H1 (cell line): ENCODE measurements at regions not wholly inside any gene's neighbourhood (a gene's known extent, or its start where the extent isn't known, plus 50 kb on each side); places are given as distances from the start of the nearest gene placed in this dataset.
A peak's percentile ranks its signal among the peaks of the same experiment; 100 is the strongest.

ENCODE experiments used
- CTCF ChIA-PET: fragments of 300-600 bp; sonication (Branson Sonifier 250); formaldehyde crosslinking; loops from one replicate; lab custom pipeline; 2021; ENCODE audit not compliant: partially characterized antibody; lab: Charles Lee
- POLR2A ChIA-PET: fragments of 300-600 bp; sonication (Branson Sonifier 250); formaldehyde crosslinking; loops from one replicate; lab custom pipeline; 2021; ENCODE audit warnings: inconsistent platforms; ENCODE audit not compliant: partially characterized antibody; lab: Charles Lee
- DNase-seq, 2 experiments: peaks; one replicate each; pipeline versions ENCODE4 v3.0.0 to v3.0.0-alpha.2; 2010 to 2022; ENCODE audit warnings: low spot score in 2 of 2, low read depth in 1 of 2, mixed read lengths in 1 of 2
- FAIRE-seq: peaks from 2 replicates; lab custom pipeline; 2011; peaks lifted over from hg19 to GRCh38; lab: Jason Lieb, UNC
- H2AFZ ChIP-seq: 2 replicates; pipeline ENCODE4 v1.8.1; 2012; ENCODE audit warnings: low read length, inconsistent platforms
- H2AK5ac ChIP-seq: 2 replicates; pipeline ENCODE4 v1.6.1; 2013; ENCODE audit warnings: low read depth, low read length
- H2BK120ac ChIP-seq: replicated peaks from 2 replicates; pipeline ENCODE3; 2013; ENCODE audit warnings: low read depth, low read length, inconsistent platforms
- H2BK12ac ChIP-seq: 2 replicates; pipeline ENCODE4 v1.6.1; 2013; ENCODE audit warnings: low read depth, low read length
- H2BK15ac ChIP-seq: 2 replicates; pipeline ENCODE4 v1.6.1; 2013; ENCODE audit warnings: low read length
- H2BK20ac ChIP-seq: 2 replicates; pipeline ENCODE4 v1.6.1; 2013; ENCODE audit warnings: low read length
- H2BK5ac ChIP-seq: 2 replicates; pipeline ENCODE4 v1.6.1; 2013; ENCODE audit warnings: low read depth, low read length
- H3K14ac ChIP-seq: 2 replicates; pipeline ENCODE4 v1.6.1; 2013; ENCODE audit warnings: inconsistent platforms; ENCODE audit not compliant: insufficient read length
- H3K18ac ChIP-seq: 2 replicates; pipeline ENCODE4 v1.6.1; 2013; ENCODE audit warnings: low read length; ENCODE audit errors: extremely low read depth
- H3K23ac ChIP-seq: 2 replicates; pipeline ENCODE4 v1.6.1; 2013; ENCODE audit warnings: inconsistent platforms; ENCODE audit not compliant: insufficient read length
- H3K23me2 ChIP-seq: 2 replicates; pipeline ENCODE4 v1.6.1; 2013; ENCODE audit warnings: low read depth, low read length
- H3K27ac ChIP-seq: 2 replicates; pipeline ENCODE4 v1.6.1; 2011; ENCODE audit warnings: low read depth, low read length, inconsistent platforms
- H3K27me3 ChIP-seq, 4 experiments: replicated peaks in 1 of 4; 1 replicate in 1 of 4; 2 replicates in 3 of 4; pipeline versions ENCODE4 v1.6.1 to v1.8.1; 2011 to 2013; ENCODE audit warnings: low read length in 3 of 4, mild to moderate bottlenecking in 3 of 4, inconsistent platforms in 2 of 4, mixed read lengths in 2 of 4, moderate library complexity in 1 of 4; ENCODE audit not compliant: control insufficient read depth in 3 of 4, insufficient read depth in 3 of 4; ENCODE audit errors: extremely low read depth in 1 of 4
- H3K36me3 ChIP-seq, 4 experiments: 2 replicates each; pipeline versions ENCODE4 v1.6.1 to v1.8.1; 2011 to 2013; ENCODE audit warnings: mild to moderate bottlenecking in 4 of 4, low read length in 3 of 4, moderate library complexity in 2 of 4, control low read depth in 1 of 4, inconsistent platforms in 1 of 4; ENCODE audit not compliant: insufficient read depth in 4 of 4, control insufficient read depth in 2 of 4
- H3K4ac ChIP-seq: replicated peaks from 2 replicates; pipeline ENCODE3; 2013; ENCODE audit warnings: low read length, low read depth, mixed read lengths, inconsistent platforms; ENCODE audit not compliant: insufficient read length
- H3K4me1 ChIP-seq, 4 experiments: replicated peaks in 1 of 4; 1 replicate in 1 of 4; 2 replicates in 3 of 4; pipeline versions ENCODE4 v1.6.1 to v1.8.1; 2011 to 2013; ENCODE audit warnings: low read length in 3 of 4, inconsistent platforms in 2 of 4, mixed read lengths in 1 of 4; ENCODE audit not compliant: insufficient read depth in 4 of 4, control insufficient read depth in 3 of 4
- H3K4me2 ChIP-seq, 2 experiments: 2 replicates each; pipeline versions ENCODE4 v1.6.1 to v1.8.1; 2011 to 2013; ENCODE audit warnings: low read depth in 2 of 2, low read length in 2 of 2, control low read depth in 1 of 2, inconsistent platforms in 1 of 2, mild to moderate bottlenecking in 1 of 2; ENCODE audit not compliant: insufficient read depth in 1 of 2
- H3K4me3 ChIP-seq, 4 experiments: fragments of 200-600, 300-600 bp in 1 of 4; sonication (generic), shearing (Covaris generic), sonication (Bioruptor Twin) in 1 of 4; 2 replicates each; pipeline versions ENCODE4 v1.5.1 to v1.8.1; 2011 to 2016; ENCODE audit warnings: low read length in 4 of 4, low read depth in 3 of 4, control low read depth in 2 of 4, inconsistent platforms in 2 of 4, mild to moderate bottlenecking in 2 of 4, mixed read lengths in 1 of 4, moderate library complexity in 1 of 4; ENCODE audit not compliant: insufficient read depth in 2 of 4; ENCODE audit errors: extremely low read depth in 1 of 4
- H3K56ac ChIP-seq: replicated peaks from 2 replicates; pipeline ENCODE3; 2013; ENCODE audit warnings: low read depth, mild to moderate bottlenecking, mixed read lengths, low read length, inconsistent platforms; ENCODE audit not compliant: insufficient read length
- H3K79me1 ChIP-seq: 2 replicates; pipeline ENCODE4 v1.6.1; 2013; ENCODE audit warnings: low read depth, low read length, control low read depth
- H3K79me2 ChIP-seq, 2 experiments: 2 replicates each; pipeline versions ENCODE4 v1.6.1 to v1.8.1; 2012 to 2013; ENCODE audit warnings: low read length in 2 of 2, mild to moderate bottlenecking in 2 of 2, inconsistent platforms in 1 of 2; ENCODE audit not compliant: insufficient read depth in 2 of 2, control insufficient read depth in 1 of 2
- H3K9ac ChIP-seq, 4 experiments: replicated peaks in 1 of 4; 1 replicate in 1 of 4; 2 replicates in 3 of 4; pipeline versions ENCODE4 v1.6.1 to v1.8.1; 2011 to 2013; ENCODE audit warnings: low read depth in 3 of 4, low read length in 3 of 4, control low read depth in 2 of 4, mild to moderate bottlenecking in 2 of 4, moderate library complexity in 2 of 4, inconsistent platforms in 1 of 4; ENCODE audit errors: extremely low read depth in 1 of 4
- H3K9me3 ChIP-seq, 2 experiments: 2 replicates each; pipeline versions ENCODE4 v1.6.1 to v1.8.1; 2012 to 2013; ENCODE audit warnings: mild to moderate bottlenecking in 2 of 2, moderate library complexity in 2 of 2, control low read depth in 1 of 2, inconsistent platforms in 1 of 2, low read depth in 1 of 2, low read length in 1 of 2, mixed read lengths in 1 of 2; ENCODE audit not compliant: insufficient read depth in 2 of 2
- H4K20me1 ChIP-seq, 2 experiments: replicated peaks in 1 of 2; 2 replicates each; pipeline versions ENCODE3 to v1.8.1; 2011 to 2013; ENCODE audit warnings: inconsistent platforms in 2 of 2, low read length in 2 of 2, mild to moderate bottlenecking in 1 of 2; ENCODE audit not compliant: insufficient read depth in 2 of 2, control insufficient read depth in 1 of 2
- H4K5ac ChIP-seq: 2 replicates; pipeline ENCODE4 v1.6.1; 2013; ENCODE audit warnings: low read length, low read depth, mixed read lengths, inconsistent platforms; ENCODE audit not compliant: insufficient read length
- H4K8ac ChIP-seq: 2 replicates; pipeline ENCODE4 v1.8.0; 2013; ENCODE audit warnings: mild to moderate bottlenecking, moderate library complexity, low read length, inconsistent platforms; ENCODE audit not compliant: insufficient read depth; ENCODE audit errors: extremely low read depth
- H4K91ac ChIP-seq: replicated peaks from 2 replicates; pipeline ENCODE3; 2013; ENCODE audit warnings: low read length, mixed read lengths, inconsistent platforms; ENCODE audit not compliant: insufficient read length
- ASH2L ChIP-seq: fragments of 200-600, 300-600 bp; sonication (generic); IDR thresholded peaks from one replicate; pipeline ENCODE4 v1.7.1; 2017; ENCODE audit warnings: low read length
- CBX8 ChIP-seq: fragments of 300-800, 300-1000 bp; sonication (generic); IDR thresholded peaks from 2 replicates; pipeline ENCODE4 v1.7.1; 2016; ENCODE audit warnings: low read depth, low read length, borderline replicate concordance
- EGR1 ChIP-seq: IDR thresholded peaks from 2 replicates; pipeline ENCODE4 v1.6.1; 2011; ENCODE audit warnings: low read depth, low read length, borderline replicate concordance
- GABPA ChIP-seq: IDR thresholded peaks from 2 replicates; pipeline ENCODE4 v1.6.1; 2011; ENCODE audit warnings: mild to moderate bottlenecking, low read length, moderate library complexity, borderline replicate concordance; ENCODE audit not compliant: insufficient read depth
- GTF2F1 ChIP-seq: IDR thresholded peaks from 2 replicates; pipeline ENCODE4 v1.6.1; 2012; ENCODE audit warnings: low read depth, low read length, improper control_type of control experiment, borderline replicate concordance
- HDAC6 ChIP-seq: IDR thresholded peaks from one replicate; pipeline ENCODE4 v1.7.1; 2012; ENCODE audit warnings: low read depth, mild to moderate bottlenecking, inconsistent platforms, low read length, moderate library complexity
- KDM5A ChIP-seq: fragments of 200-600 bp; IDR thresholded peaks from 2 replicates; pipeline ENCODE4 v1.7.1; 2012; ENCODE audit warnings: mild to moderate bottlenecking, low read length, inconsistent platforms, mixed read lengths
- NANOG ChIP-seq: IDR thresholded peaks from 2 replicates; pipeline ENCODE4 v1.6.1; 2011; ENCODE audit warnings: low read length, low read depth, mild to moderate bottlenecking, inconsistent platforms; ENCODE audit not compliant: insufficient read depth, poor library complexity, severe bottlenecking
- RBBP5 ChIP-seq: IDR thresholded peaks from 2 replicates; pipeline ENCODE4 v1.7.1; 2012; ENCODE audit warnings: low read depth, mild to moderate bottlenecking, inconsistent platforms, low read length, moderate library complexity, borderline replicate concordance
- SIN3A ChIP-seq, 2 experiments: IDR thresholded peaks in 1 of 2; conservative IDR thresholded peaks in 1 of 2; 2 replicates each; pipeline ENCODE4 v1.6.1; 2011 to 2012; ENCODE audit warnings: low read length in 2 of 2, improper control_type of control experiment in 1 of 2, low read depth in 1 of 2, mild to moderate bottlenecking in 1 of 2
- SIRT6 ChIP-seq: IDR thresholded peaks from one replicate; pipeline ENCODE4 v1.7.1; 2012; ENCODE audit warnings: low read length, inconsistent platforms
- SP2 ChIP-seq: IDR thresholded peaks from 2 replicates; pipeline ENCODE4 v1.6.1; 2012; ENCODE audit warnings: mild to moderate bottlenecking, low read length, inconsistent platforms
- SP4 ChIP-seq: IDR thresholded peaks from 2 replicates; pipeline ENCODE4 v1.6.1; 2012; ENCODE audit warnings: low read length, inconsistent platforms
- TAF1 ChIP-seq: IDR thresholded peaks from 2 replicates; pipeline ENCODE4 v1.6.1; 2011; ENCODE audit warnings: mild to moderate bottlenecking, low read depth, low read length
- WGBS, 2 experiments: shearing (Covaris generic) in 1 of 2; methylation state at CpG; one replicate each; pipeline versions ENCODE4 v1.1.6 to v1.1.7; 2013 to 2015; ENCODE audit warnings: low lambda C conversion rate in 2 of 2, mixed read lengths in 2 of 2, inconsistent platforms in 1 of 2, low coverage in 1 of 2, missing lambda C conversion rate in 1 of 2; ENCODE audit not compliant: insufficient replicate concordance in 2 of 2, insufficient coverage in 1 of 2, insufficient read length in 1 of 2; ENCODE audit errors: extremely low coverage in 1 of 2, missing lambda C conversion rate in 1 of 2; 5-methylcytosine and 5-hydroxymethylcytosine counted together

DNA sequence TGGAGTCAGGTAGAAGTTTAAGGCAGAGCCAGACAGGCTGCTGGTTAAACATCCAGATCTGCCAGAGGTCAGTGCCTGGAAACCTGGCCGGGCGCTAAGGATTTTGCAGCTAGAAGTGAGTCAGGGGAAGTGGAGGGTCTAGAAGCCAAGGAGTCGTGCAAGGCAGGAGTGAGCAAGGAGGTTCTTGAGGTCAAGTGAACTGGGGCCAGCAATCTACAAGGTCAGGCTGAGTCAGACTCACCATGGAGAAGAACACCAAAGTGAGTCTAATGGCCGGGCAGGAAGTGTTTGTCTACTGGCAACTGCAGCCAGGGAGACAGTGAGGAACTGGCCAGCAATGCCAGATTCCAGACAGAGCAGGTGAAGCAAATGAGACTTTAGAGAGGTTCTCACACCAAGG is 628.2 kb downstream of the ETNK1 start:
- Histone ChIP-seq H3K27ac (no peak overlapping the region), H2AFZ (peak overlapping the region; percentile 31; the same call in 1 of the 2 replicates), H2BK15ac (no peak overlapping the region), H2BK5ac (no peak overlapping the region), H2BK20ac (no peak overlapping the region), H3K4me3 (no peak overlapping the region), H3K4ac (no peak overlapping the region), H3K4me2 (no peak overlapping the region), H3K79me1 (no peaks in the 10 kb centered on the region), H2BK120ac (no peak overlapping the region), H4K8ac (no peak overlapping the region), H3K9ac (no peak overlapping the region), H4K91ac (no peak overlapping the region), H3K9me3 (no peaks in the 10 kb centered on the region), H3K79me2 (no peaks in the 10 kb centered on the region), H3K23me2 (no peaks in the 10 kb centered on the region), H3K4me1 (no peaks in the 10 kb centered on the region; a peak in 1 of 7 replicates), H4K5ac (no peak overlapping the region), H2BK12ac (no peak overlapping the region), H4K20me1 (no peaks in the 10 kb centered on the region), H3K27me3 (no peaks in the 10 kb centered on the region), H3K36me3 (no peaks in the 10 kb centered on the region), H3K56ac (no peak overlapping the region), H3K14ac (no peak overlapping the region), H3K23ac (no peak overlapping the region), H3K18ac (no peak overlapping the region), H2AK5ac (no peak overlapping the region)
- ChIA-PET CTCF (no interaction called here), POLR2A (no interaction called here)
- no peak for FAIRE-seq
- no peak for DNase-seq
- TF ChIP-seq NANOG (no peak), SP4 (no peak), ASH2L (no peak), SIRT6 (no peak), HDAC6 (no peak), GABPA (no peak), EGR1 (no peak), CBX8 (no peak), GTF2F1 (no peak), RBBP5 (no peak), TAF1 (no peak), SIN3A (conservative IDR thresholded peaks at IDR 0.05 in 1 of 2, IDR thresholded peaks at IDR 0.05 in 1 of 2; ENCODE audit: low read depth in 1 of 2, low read length in 2 of 2) (no peak), KDM5A (no peak), SP2 (no peak)
- WGBS, 2 experiments: 98% methylated on average over 4 of the region's 4 CpGs; no CpG with 5 or more reads in 1 of the 2 experiments
